HepG2 (cell line): ENCODE measurements at regions not wholly inside any gene's neighbourhood (a gene's known extent, or its start where the extent isn't known, plus 50 kb on each side); places are given as distances from the start of the nearest gene placed in this dataset.

Experiments used
- ATAC-seq: fragments of 200-7000 bp; cut with Tn5 transposase; 3 replicates; pipeline ENCODE4 v1.9.1; 2020; ENCODE audit warnings: mild to moderate bottlenecking, moderate library complexity
- BruUV-seq: library from RNA; stranded (reverse); fragments of 400-500 nt; replicated peaks from 2 replicates; lab custom pipeline; 2021; lab: Mats Ljungman, UMichigan
- CTCF ChIA-PET: fragments of 300-600 bp; formaldehyde crosslinking; extraction: SDS; loops from one replicate; lab custom pipeline; 2021; ENCODE audit warnings: low total read pairs, inconsistent platforms, low intra/inter-chr PET ratio; lab: Yijun Ruan, JAX
- POLR2A ChIA-PET: fragments of 350-600 bp; sonication (Branson Sonifier 250); formaldehyde crosslinking; loops from one replicate; lab custom pipeline; 2020; ENCODE audit warnings: antibody characterized with exemption, inconsistent platforms; lab: Yijun Ruan, JAX
- DNase-seq: peaks from one replicate; pipeline ENCODE4 v3.0.0-alpha.2; 2015; ENCODE audit warnings: low spot score
- FAIRE-seq: peaks from 3 replicates; lab custom pipeline; 2011; peaks lifted over from hg19 to GRCh38; lab: Jason Lieb, UNC
- H2AFZ ChIP-seq: one replicate; pipeline ENCODE4 v1.6.1; 2011; ENCODE audit warnings: low read length, inconsistent platforms
- H3K27ac ChIP-seq: fragments of 300-600 bp; 3 replicates; pipeline ENCODE4 v1.8.0; 2011; ENCODE audit warnings: mixed run types, mild to moderate bottlenecking, mixed read lengths, low read length, inconsistent platforms; ENCODE audit not compliant: insufficient read depth; ENCODE audit errors: extremely low read length
- H3K27me3 ChIP-seq, 2 experiments: fragments of 200-600 bp in 1 of 2; 2 replicates in 1 of 2; 3 replicates in 1 of 2; pipeline versions ENCODE4 v1.6.0 to v1.8.0; 2011; ENCODE audit warnings: low read length in 2 of 2, mild to moderate bottlenecking in 2 of 2, moderate library complexity in 2 of 2, inconsistent platforms in 1 of 2; ENCODE audit not compliant: insufficient read depth in 2 of 2, control insufficient read depth in 1 of 2
- H3K36me3 ChIP-seq, 2 experiments: fragments of 200-600 bp in 1 of 2; replicated peaks in 1 of 2; 2 replicates in 1 of 2; 3 replicates in 1 of 2; pipeline versions ENCODE4 v1.5.1 to v1.8.0; 2011; ENCODE audit warnings: low read length in 2 of 2, inconsistent platforms in 1 of 2; ENCODE audit not compliant: insufficient read depth in 2 of 2, control insufficient read depth in 1 of 2
- H3K4me1 ChIP-seq: 2 replicates; pipeline ENCODE4 v1.5.1; 2012; ENCODE audit warnings: low read length, inconsistent platforms; ENCODE audit not compliant: insufficient read depth
- H3K4me2 ChIP-seq: 2 replicates; pipeline ENCODE4 v1.6.0; 2011; ENCODE audit warnings: low read depth, low read length, inconsistent platforms
- H3K4me3 ChIP-seq, 3 experiments: fragments of 200-600 bp in 1 of 3; sonication (generic), shearing (Covaris generic) in 1 of 3; replicated peaks in 1 of 3; 2 replicates each; pipeline ENCODE4 v1.5.1; 2011 to 2016; ENCODE audit warnings: low read length in 3 of 3, inconsistent platforms in 2 of 3, low read depth in 2 of 3, mild to moderate bottlenecking in 2 of 3, control low read depth in 1 of 3, mixed read lengths in 1 of 3; ENCODE audit not compliant: insufficient read depth in 1 of 3
- H3K79me2 ChIP-seq: one replicate; pipeline ENCODE4 v1.6.1; 2011; ENCODE audit warnings: low read length, inconsistent platforms; ENCODE audit not compliant: insufficient read depth
- H3K9ac ChIP-seq: 2 replicates; pipeline ENCODE4 v1.6.0; 2011; ENCODE audit warnings: mild to moderate bottlenecking, low read depth, low read length, inconsistent platforms; ENCODE audit not compliant: insufficient read depth
- H3K9me3 ChIP-seq: 2 replicates; pipeline ENCODE4 v1.5.1; 2012; ENCODE audit warnings: mild to moderate bottlenecking, low read length
- H4K20me1 ChIP-seq: 2 replicates; pipeline ENCODE4 v1.6.0; 2011; ENCODE audit warnings: inconsistent platforms, mild to moderate bottlenecking, low read length, moderate library complexity; ENCODE audit not compliant: insufficient read depth
- HMGXB3 ChIP-seq: sonication (generic); formaldehyde crosslinking; IDR thresholded peaks from 2 replicates; pipeline ENCODE4 v1.4.0; 2020; ENCODE audit warnings: missing genetic modification reagents, borderline replicate concordance
- KAT8 ChIP-seq: IDR thresholded peaks from 2 replicates; pipeline ENCODE4 v1.6.1; 2016; ENCODE audit warnings: missing genetic modification reagents, missing compliant biosample characterization
- RXRA ChIP-seq: sonication (generic); formaldehyde crosslinking; IDR thresholded peaks from 2 replicates; pipeline ENCODE4 v1.5.1; 2020; ENCODE audit warnings: missing genetic modification reagents
- SAFB2 ChIP-seq: sonication (generic); formaldehyde crosslinking; IDR thresholded peaks from 2 replicates; pipeline ENCODE4 v1.5.1; 2020; ENCODE audit warnings: missing genetic modification reagents, low read depth, mild to moderate bottlenecking, borderline replicate concordance
- USF2 ChIP-seq, 2 experiments: sonication (generic) in 1 of 2; formaldehyde crosslinking in 1 of 2; IDR thresholded peaks; 2 replicates each; pipeline versions ENCODE4 v1.5.1 to v1.6.1; 2011 to 2020; ENCODE audit warnings: borderline replicate concordance in 1 of 2, low read depth in 1 of 2, low read length in 1 of 2, mild to moderate bottlenecking in 1 of 2, missing genetic modification reagents in 1 of 2, moderate library complexity in 1 of 2
- ZNF503 ChIP-seq: sonication (generic); formaldehyde crosslinking; IDR thresholded peaks from 2 replicates; pipeline ENCODE4 v1.4.0; 2020; ENCODE audit warnings: missing genetic modification reagents
- ZNF619 ChIP-seq: sonication (generic); formaldehyde crosslinking; IDR thresholded peaks from 2 replicates; pipeline ENCODE4 v1.4.0; 2020; ENCODE audit warnings: mild to moderate bottlenecking, missing genetic modification reagents
- ZNF768 ChIP-seq: sonication (generic); formaldehyde crosslinking; IDR thresholded peaks from 2 replicates; pipeline ENCODE4 v1.4.0; 2020; ENCODE audit warnings: missing genetic modification reagents
- WGBS: methylation state at CpG from one replicate; pipeline ENCODE4 v1.1.6; 2017; ENCODE audit warnings: low lambda C conversion rate; 5-methylcytosine and 5-hydroxymethylcytosine counted together
- in situ Hi-C: cut with HindIII; loops from 2 replicates; pipeline ENCODE4 v1.10.0; 2017; ENCODE audit warnings: low pct_unique_long_range_greater_than_20kb; ENCODE audit not compliant: extremely low pct_ligation_motif_present
- intact Hi-C: fragments of 100-400 bp; cut with micrococcal nuclease; formaldehyde crosslinking; loops from one replicate; pipeline ENCODE4 v1.10.0; 2022; ENCODE audit not compliant: unreplicated experiment
- TF ChIP-seq, protein P1 (sequence below): sonication (generic); formaldehyde crosslinking; conservative IDR thresholded peaks from 2 replicates; pipeline ENCODE4 v1.4.0; 2020; ENCODE audit warnings: missing genetic modification reagents
- TF ChIP-seq, protein P2 (sequence below): sonication (generic); formaldehyde crosslinking; IDR thresholded peaks from 2 replicates; pipeline ENCODE4 v1.5.1; 2020; ENCODE audit warnings: mild to moderate bottlenecking, missing genetic modification reagents, moderate library complexity

DNA sequence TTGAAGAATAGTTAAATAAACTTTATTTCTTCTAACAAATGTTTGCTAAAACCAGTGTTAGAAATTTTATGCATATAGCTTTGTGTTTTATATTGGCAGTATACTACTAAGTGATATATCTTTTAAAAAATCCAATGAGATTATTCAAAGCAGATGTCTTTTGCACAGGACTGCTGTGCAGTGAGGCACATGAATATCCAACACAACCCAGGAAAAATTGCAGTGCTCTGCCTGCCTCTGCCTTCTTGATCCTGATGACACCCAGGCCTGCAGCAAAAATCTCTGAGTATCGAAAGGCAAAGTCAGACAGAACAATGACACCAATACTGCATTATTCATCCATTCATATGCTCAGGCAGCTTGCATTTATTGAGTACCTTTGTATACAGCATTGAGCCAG lies 1076.5 kb upstream of the ARRDC3 start:
- Histone ChIP-seq H2AFZ (no peak overlapping the region), H3K27ac (no peak overlapping the region), H3K36me3 (no peaks in the 10 kb centered on the region), H4K20me1 (no peaks in the 10 kb centered on the region), H3K9me3 (no peaks in the 10 kb centered on the region), H3K4me1 (no peaks in the 10 kb centered on the region), H3K4me2 (no peak overlapping the region), H3K9ac (no peak overlapping the region), H3K4me3 (no peak overlapping the region), H3K27me3 (no peaks in the 10 kb centered on the region), H3K79me2 (no peaks in the 10 kb centered on the region)
- in situ Hi-C loops, result no loop called here
- ChIA-PET POLR2A (no interaction called here), CTCF (no interaction called here)
- intact Hi-C loops, result loop anchor here (5.0 kb wide), 1 partner anchor 882 kb away; no protein-coding TSS in a partner anchor
- no TSS peak for BruUV-seq
- DNase-seq (no peak), FAIRE-seq (no peak), ATAC-seq (no peak)
- WGBS, result 0% methylated on average over 1 of the region's 1 CpG
- TF ChIP-seq ZNF619 (CRISPR knock-in tag), result no peak
- TF ChIP-seq, protein P1, sequence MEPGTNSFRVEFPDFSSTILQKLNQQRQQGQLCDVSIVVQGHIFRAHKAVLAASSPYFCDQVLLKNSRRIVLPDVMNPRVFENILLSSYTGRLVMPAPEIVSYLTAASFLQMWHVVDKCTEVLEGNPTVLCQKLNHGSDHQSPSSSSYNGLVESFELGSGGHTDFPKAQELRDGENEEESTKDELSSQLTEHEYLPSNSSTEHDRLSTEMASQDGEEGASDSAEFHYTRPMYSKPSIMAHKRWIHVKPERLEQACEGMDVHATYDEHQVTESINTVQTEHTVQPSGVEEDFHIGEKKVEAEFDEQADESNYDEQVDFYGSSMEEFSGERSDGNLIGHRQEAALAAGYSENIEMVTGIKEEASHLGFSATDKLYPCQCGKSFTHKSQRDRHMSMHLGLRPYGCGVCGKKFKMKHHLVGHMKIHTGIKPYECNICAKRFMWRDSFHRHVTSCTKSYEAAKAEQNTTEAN (CRISPR knock-in tag), result no peak
- no peak for TF ChIP-seq RXRA (CRISPR knock-in tag)
- TF ChIP-seq HMGXB3 (CRISPR knock-in tag), result no peak
- TF ChIP-seq, protein P2, sequence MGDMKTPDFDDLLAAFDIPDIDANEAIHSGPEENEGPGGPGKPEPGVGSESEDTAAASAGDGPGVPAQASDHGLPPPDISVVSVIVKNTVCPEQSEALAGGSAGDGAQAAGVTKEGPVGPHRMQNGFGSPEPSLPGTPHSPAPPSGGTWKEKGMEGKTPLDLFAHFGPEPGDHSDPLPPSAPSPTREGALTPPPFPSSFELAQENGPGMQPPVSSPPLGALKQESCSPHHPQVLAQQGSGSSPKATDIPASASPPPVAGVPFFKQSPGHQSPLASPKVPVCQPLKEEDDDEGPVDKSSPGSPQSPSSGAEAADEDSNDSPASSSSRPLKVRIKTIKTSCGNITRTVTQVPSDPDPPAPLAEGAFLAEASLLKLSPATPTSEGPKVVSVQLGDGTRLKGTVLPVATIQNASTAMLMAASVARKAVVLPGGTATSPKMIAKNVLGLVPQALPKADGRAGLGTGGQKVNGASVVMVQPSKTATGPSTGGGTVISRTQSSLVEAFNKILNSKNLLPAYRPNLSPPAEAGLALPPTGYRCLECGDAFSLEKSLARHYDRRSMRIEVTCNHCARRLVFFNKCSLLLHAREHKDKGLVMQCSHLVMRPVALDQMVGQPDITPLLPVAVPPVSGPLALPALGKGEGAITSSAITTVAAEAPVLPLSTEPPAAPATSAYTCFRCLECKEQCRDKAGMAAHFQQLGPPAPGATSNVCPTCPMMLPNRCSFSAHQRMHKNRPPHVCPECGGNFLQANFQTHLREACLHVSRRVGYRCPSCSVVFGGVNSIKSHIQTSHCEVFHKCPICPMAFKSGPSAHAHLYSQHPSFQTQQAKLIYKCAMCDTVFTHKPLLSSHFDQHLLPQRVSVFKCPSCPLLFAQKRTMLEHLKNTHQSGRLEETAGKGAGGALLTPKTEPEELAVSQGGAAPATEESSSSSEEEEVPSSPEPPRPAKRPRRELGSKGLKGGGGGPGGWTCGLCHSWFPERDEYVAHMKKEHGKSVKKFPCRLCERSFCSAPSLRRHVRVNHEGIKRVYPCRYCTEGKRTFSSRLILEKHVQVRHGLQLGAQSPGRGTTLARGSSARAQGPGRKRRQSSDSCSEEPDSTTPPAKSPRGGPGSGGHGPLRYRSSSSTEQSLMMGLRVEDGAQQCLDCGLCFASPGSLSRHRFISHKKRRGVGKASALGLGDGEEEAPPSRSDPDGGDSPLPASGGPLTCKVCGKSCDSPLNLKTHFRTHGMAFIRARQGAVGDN (CRISPR knock-in tag), result no peak
- no peak for TF ChIP-seq KAT8 (CRISPR knock-in tag)
- no peak for TF ChIP-seq ZNF503 (CRISPR knock-in tag)
- TF ChIP-seq SAFB2 (CRISPR knock-in tag), result no peak
- no peak for TF ChIP-seq USF2 (IDR thresholded peaks at IDR 0.05; ENCODE audit: low read depth, low read length)
- no peak for TF ChIP-seq USF2 (CRISPR knock-in tag; IDR thresholded peaks at IDR 0.05; ENCODE audit: borderline replicate concordance)
- no peak for TF ChIP-seq ZNF768 (CRISPR knock-in tag)
